HEK293 (cell line): ENCODE measurements at regions not wholly inside any gene's neighbourhood (a gene's known extent, or its start where the extent isn't known, plus 50 kb on each side); places are given as distances from the start of the nearest gene placed in this dataset.

Experiments
- TCF7L2 ChIP-seq: IDR thresholded peaks from 2 replicates; pipeline ENCODE4 v1.6.1; 2011; ENCODE audit warnings: low read depth, mild to moderate bottlenecking, inconsistent platforms, low read length, moderate library complexity, borderline replicate concordance
- TF ChIP-seq, protein P1 (sequence below): fragments of 450-650 bp; formaldehyde crosslinking; IDR thresholded peaks from 2 replicates; pipeline ENCODE4 v1.5.1; 2016; ENCODE audit warnings: missing biosample characterization, missing genetic modification characterization
- TF ChIP-seq, protein P2 (sequence below): fragments of 450-650 bp; formaldehyde crosslinking; IDR thresholded peaks from 2 replicates; pipeline ENCODE4 v1.5.1; 2016; ENCODE audit warnings: missing biosample characterization, missing genetic modification characterization

DNA sequence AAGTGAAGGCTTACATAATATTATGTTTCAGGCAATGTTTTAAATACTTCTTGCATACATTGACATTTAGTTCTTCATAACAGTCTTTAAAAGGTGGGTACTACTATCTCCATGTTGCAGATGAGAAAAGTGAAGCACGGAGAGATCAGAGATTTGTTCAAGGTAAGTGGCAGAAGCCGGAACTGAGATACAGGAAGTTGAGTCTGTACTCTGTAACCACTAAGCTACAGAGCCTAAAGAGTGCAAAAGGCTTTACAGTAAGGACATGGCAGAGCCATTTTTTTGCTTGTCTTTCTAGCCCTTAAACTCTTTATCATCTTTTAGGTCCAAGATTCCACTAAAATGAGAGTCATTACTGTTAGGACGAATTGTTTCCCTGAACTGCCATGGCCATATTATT, 186.5 kb upstream of the PEX5L start:
- TF ChIP-seq, protein P1, sequence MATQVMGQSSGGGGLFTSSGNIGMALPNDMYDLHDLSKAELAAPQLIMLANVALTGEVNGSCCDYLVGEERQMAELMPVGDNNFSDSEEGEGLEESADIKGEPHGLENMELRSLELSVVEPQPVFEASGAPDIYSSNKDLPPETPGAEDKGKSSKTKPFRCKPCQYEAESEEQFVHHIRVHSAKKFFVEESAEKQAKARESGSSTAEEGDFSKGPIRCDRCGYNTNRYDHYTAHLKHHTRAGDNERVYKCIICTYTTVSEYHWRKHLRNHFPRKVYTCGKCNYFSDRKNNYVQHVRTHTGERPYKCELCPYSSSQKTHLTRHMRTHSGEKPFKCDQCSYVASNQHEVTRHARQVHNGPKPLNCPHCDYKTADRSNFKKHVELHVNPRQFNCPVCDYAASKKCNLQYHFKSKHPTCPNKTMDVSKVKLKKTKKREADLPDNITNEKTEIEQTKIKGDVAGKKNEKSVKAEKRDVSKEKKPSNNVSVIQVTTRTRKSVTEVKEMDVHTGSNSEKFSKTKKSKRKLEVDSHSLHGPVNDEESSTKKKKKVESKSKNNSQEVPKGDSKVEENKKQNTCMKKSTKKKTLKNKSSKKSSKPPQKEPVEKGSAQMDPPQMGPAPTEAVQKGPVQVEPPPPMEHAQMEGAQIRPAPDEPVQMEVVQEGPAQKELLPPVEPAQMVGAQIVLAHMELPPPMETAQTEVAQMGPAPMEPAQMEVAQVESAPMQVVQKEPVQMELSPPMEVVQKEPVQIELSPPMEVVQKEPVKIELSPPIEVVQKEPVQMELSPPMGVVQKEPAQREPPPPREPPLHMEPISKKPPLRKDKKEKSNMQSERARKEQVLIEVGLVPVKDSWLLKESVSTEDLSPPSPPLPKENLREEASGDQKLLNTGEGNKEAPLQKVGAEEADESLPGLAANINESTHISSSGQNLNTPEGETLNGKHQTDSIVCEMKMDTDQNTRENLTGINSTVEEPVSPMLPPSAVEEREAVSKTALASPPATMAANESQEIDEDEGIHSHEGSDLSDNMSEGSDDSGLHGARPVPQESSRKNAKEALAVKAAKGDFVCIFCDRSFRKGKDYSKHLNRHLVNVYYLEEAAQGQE = no peak
- TF ChIP-seq, protein P2, sequence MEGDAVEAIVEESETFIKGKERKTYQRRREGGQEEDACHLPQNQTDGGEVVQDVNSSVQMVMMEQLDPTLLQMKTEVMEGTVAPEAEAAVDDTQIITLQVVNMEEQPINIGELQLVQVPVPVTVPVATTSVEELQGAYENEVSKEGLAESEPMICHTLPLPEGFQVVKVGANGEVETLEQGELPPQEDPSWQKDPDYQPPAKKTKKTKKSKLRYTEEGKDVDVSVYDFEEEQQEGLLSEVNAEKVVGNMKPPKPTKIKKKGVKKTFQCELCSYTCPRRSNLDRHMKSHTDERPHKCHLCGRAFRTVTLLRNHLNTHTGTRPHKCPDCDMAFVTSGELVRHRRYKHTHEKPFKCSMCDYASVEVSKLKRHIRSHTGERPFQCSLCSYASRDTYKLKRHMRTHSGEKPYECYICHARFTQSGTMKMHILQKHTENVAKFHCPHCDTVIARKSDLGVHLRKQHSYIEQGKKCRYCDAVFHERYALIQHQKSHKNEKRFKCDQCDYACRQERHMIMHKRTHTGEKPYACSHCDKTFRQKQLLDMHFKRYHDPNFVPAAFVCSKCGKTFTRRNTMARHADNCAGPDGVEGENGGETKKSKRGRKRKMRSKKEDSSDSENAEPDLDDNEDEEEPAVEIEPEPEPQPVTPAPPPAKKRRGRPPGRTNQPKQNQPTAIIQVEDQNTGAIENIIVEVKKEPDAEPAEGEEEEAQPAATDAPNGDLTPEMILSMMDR = no peak
- TF ChIP-seq TCF7L2 = no peak
